DMS 273 treated with DMSO at 0.1 percent for 48 hours (cell line): ENCODE measurements at regions not wholly inside any gene's neighbourhood (a gene's known extent, or its start where the extent isn't known, plus 50 kb on each side); places are given as distances from the start of the nearest gene placed in this dataset.
A peak's percentile ranks its signal among the peaks of the same experiment; 100 is the strongest.

ENCODE experiments used
- DNase-seq: peaks from one replicate; lab custom pipeline; 2025; lab: John Stamatoyannopoulos, UW

DNA sequence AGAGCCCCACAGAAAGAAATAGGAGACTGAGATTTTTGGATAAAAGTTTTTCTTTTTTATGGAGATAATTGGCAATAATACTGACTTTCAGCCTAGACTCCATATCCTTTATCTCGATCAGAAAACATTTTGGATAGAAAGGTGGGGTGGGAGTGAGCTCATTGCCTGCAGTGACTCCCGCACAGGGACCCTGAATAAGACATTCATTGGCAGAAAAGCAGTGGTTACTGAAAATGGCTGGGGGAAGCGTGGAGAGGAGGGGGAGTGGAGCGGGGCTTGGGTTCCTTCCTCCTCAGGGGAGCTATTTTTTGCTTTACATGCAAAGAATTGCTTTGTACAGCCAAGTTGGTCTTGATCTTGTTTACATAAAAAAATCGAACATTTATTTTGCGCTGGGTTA is 90.4 kb upstream of the BMPER start:
- DNase-seq, result no peak

- DNase-seq, result no peak
Observed at GRCh38 chr7:33815336-33815735, 90.0 kb upstream of the BMPER start.

GRCh38 chr7:33816106-33816505 is 89.2 kb upstream of the BMPER start:
- no peak for DNase-seq

GRCh38 chr7:33819658-33820057 is 85.7 kb upstream of the BMPER start:
- DNase-seq, result no peak

DNA sequence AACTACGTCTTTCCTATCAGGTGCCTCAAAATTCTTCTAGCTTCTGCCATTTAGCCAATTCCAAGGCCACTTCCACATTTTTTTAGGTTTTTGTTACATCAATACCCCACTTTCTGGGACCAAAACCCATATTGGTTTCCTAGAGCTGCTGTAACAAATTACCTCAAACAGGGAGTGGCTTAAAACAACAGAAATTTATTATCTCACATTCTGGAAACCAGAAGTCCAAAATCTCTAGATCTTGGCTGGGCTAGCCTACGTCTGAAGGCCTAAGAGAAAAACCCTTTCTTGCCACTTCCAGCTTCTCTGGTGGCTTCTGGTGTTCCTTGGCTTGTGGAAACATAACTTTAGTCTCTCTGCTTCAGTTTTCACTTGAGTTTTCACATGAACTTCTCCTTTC is 85.1 kb upstream of the BMPER start:
- DNase-seq, result no peak

GRCh38 chr7:33821970-33822369 is 83.4 kb upstream of the BMPER start:
- DNase-seq, result no peak

GRCh38 chr7:33823913-33824312 is 81.4 kb upstream of the BMPER start:
- DNase-seq, result no peak

DNA sequence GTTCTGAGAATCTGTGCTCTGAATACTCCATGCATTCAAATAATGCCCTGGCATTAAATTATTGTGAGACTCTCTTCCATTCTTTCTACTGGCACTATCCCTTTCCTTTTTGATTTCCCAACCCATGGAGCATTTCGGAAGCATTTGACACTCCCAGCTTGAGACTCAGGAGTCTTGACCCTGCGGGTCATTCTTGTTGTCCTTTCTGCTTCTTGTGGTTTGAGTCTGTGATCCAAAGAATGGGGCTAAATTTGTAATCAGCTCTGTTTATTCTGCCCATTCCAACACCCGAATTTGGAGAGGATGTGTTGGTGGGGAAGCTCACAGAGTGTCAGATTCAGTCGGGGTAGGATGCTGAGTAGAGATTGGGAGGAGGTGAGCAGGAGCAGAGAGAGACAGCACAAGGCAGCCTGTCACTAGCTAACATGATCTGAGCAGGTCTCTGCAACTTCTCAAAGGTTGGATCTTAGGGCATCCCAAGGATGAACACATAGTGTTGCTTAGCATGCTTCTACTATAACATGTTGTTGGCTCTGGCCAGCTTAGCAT is 80.4 kb upstream of the BMPER start:
- DNase-seq, result no peak

- DNase-seq, result no peak
Observed at GRCh38 chr7:33825644-33826043, 79.7 kb upstream of the BMPER start.

DNA sequence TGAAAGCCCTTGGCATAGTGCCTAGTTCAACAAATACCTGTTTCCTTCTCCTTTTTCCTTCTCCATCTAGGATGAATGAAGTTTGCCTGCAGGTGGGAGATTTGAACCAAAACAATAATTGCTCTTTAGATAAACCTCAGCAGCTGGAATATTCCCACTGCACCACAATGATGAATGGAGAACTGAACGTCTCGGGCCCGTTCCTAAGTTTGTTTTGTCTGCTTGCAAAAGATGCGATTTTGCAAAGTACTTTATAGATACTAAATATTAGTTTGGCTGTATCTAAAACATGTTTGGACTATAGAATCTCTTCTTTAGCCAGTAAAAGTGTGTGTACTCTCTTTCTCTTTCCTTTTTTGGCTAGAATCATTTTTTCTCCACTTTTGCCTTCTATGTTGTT is 75.8 kb upstream of the BMPER start:
- DNase-seq, result no peak

GRCh38 chr7:33831389-33832141 is 73.8 kb upstream of the BMPER start:
- no peak for DNase-seq

- DNase-seq, result no peak
Observed at GRCh38 chr7:33832271-33832721, 73.0 kb upstream of the BMPER start.

- DNase-seq, result no peak
Observed at GRCh38 chr7:33836797-33837355, 68.5 kb upstream of the BMPER start.

GRCh38 chr7:33837356-33837851 is 67.9 kb upstream of the BMPER start:
- DNase-seq, result no peak

DNA sequence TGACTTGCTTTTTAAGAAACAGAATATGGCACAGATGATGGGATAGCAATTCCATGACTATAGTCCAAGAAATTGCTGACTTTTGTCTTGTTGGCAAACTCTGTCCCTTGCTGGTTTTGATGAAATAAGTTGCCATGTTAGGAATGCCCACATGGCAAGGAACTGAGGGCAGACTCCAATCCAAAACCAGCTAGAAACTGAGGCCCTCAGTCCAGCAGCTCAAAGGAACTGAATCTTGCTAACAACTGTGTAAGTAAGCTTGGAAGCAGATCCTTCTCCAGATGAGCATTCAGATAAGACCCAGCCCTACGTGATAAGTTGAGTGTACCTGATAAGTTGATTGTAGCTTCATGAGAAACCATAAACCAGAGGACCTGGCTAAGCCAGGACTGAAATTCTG is 64.3 kb upstream of the BMPER start:
- DNase-seq, result no peak

- DNase-seq, result no peak
Observed at GRCh38 chr7:33841705-33842129, 63.6 kb upstream of the BMPER start.

GRCh38 chr7:33842150-33842549 is 63.2 kb upstream of the BMPER start:
- DNase-seq, result peak; percentile 86

- no peak for DNase-seq
Observed at GRCh38 chr7:33845991-33846509, 59.3 kb upstream of the BMPER start.

DNA sequence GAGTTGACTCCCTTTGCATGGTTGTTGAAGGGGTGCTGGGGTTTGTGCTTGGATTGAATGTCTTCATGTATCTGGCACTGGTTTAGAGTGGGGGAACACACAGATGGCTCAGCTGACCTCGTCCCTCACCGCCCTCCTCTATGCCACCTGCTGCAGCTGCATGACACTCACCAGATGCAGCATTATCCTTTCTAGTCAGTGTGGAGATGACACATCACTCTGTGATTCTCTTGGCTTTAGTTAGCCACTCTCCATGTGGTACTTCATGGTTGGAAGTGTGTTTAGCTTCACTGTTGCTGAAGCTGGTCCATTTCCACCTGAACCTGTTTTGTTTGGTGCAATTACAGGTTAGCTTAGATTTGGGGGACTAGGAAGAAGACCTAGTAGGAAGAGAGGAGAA is 56.3 kb upstream of the BMPER start:
- no peak for DNase-seq

- no peak for DNase-seq
Observed at GRCh38 chr7:33849971-33850559, 55.3 kb upstream of the BMPER start.

DNA sequence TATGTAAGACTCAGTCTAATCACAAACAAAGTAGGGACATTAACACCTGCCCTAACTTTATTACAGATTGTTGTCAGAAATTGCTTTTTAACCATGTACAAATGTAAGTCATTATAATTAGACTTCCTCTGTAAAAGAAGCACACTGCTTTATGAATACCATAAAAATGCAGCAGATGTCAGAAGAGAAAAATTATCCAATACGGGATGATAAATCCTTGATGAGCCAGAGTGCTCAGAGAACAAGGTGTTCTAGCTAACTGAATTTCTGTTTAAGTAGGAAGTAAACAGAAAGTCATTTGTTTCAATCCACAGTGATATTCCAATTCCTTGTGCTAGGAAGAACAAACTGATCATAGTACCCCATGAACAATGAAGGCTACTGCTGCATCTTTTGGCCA is 54.6 kb upstream of the BMPER start:
- no peak for DNase-seq

DNA sequence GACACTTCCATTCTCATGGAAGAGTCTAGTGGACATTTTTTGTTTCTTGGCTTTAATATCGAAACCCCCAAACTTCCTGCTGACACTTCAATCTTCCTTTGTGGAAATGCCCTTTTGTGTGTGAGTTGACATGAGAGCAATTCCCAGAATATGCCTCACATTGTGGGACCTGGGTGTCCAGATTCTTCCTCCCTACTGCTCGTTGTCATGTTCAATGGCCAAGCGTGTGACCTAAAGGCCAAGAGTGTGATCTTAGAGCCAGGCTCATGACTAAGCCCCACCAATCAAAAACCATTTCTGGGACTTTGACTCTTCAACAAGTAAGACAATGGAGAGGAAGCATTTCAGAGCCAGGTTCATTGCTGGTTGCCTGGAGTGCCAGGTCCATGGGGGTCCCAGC is 52.5 kb upstream of the BMPER start:
- DNase-seq, result no peak
